ENCODE measurements at regions not wholly inside any gene's neighbourhood (a gene's known extent, or its start where the extent isn't known, plus 50 kb on each side); places are given as distances from the start of the nearest gene placed in this dataset.

- Histone ChIP-seq H3K4me2 (ENCODE audit: low read length) (no peak overlapping the region), H3F3A (ENCODE audit: insufficient read depth, low read length, poor library complexity, severe bottlenecking) (no peaks in the 10 kb centered on the region)
Measured at GRCh38 chr3:110166791-110167190, 829.4 kb upstream of the DPPA4 start.

GRCh38 chr3:110174908-110175307, 837.6 kb upstream of the DPPA4 start:
- TF ChIP-seq MXI1 (conservative IDR thresholded peaks at IDR 0.05; ENCODE audit: poor library complexity, severe bottlenecking) (no peak), CTCF (IDR thresholded peaks at IDR 0.05; ENCODE audit: poor library complexity, severe bottlenecking) (no peak), REST (IDR thresholded peaks at IDR 0.05; ENCODE audit: borderline replicate concordance) (no peak), EZH2 (IDR thresholded peaks at IDR 0.05; ENCODE audit: borderline replicate concordance, insufficient read depth, low read length, poor library complexity, severe bottlenecking) (no peak), RAD21 (conservative IDR thresholded peaks at IDR 0.05) (no peak), POLR2AphosphoS5 (IDR thresholded peaks at IDR 0.05) (no peak), SMC3 (conservative IDR thresholded peaks at IDR 0.05; ENCODE audit: poor library complexity) (no peak), EP300 (conservative IDR thresholded peaks at IDR 0.05; ENCODE audit: poor library complexity, severe bottlenecking) (no peak)
- no peaks in the 10 kb centered on the region for H4K20me1 ChIP-seq (ENCODE audit: insufficient read depth)
- H3K27me3 ChIP-seq (ENCODE audit: insufficient read depth, low read depth, low read length) = no peaks in the 10 kb centered on the region
- H3K9ac ChIP-seq (ENCODE audit: low read length) = no peak overlapping the region
- H3K79me2 ChIP-seq (replicated peaks; ENCODE audit: insufficient read depth, low read length) = no peaks in the 10 kb centered on the region
- H3K27ac ChIP-seq (ENCODE audit: low read length) = no peak overlapping the region
- H2AFZ ChIP-seq (ENCODE audit: low read depth, low read length) = no peak overlapping the region
- no peaks in the 10 kb centered on the region for H3K9me3 ChIP-seq (ENCODE audit: low read length)
- H3K4me3 ChIP-seq (ENCODE audit: low read length) = no peak overlapping the region
- H3K4me2 ChIP-seq (ENCODE audit: low read length) = no peak overlapping the region
- H3K36me3 ChIP-seq (ENCODE audit: insufficient read depth, low read length) = no peaks in the 10 kb centered on the region
- H3F3A ChIP-seq (ENCODE audit: insufficient read depth, low read length, poor library complexity, severe bottlenecking) = no peaks in the 10 kb centered on the region
- H3K9me2 ChIP-seq (ENCODE audit: insufficient read depth, low read length) = no peaks in the 10 kb centered on the region

More at GRCh38 chr3:110166791-110167190, 829.4 kb upstream of the DPPA4 start:
- TF ChIP-seq RAD21 (conservative IDR thresholded peaks at IDR 0.05) = no peak
- no peak for TF ChIP-seq REST (IDR thresholded peaks at IDR 0.05; ENCODE audit: borderline replicate concordance)
- TF ChIP-seq POLR2AphosphoS5 (IDR thresholded peaks at IDR 0.05) = no peak
- TF ChIP-seq MXI1 (conservative IDR thresholded peaks at IDR 0.05; ENCODE audit: poor library complexity, severe bottlenecking) = no peak
- no peak for TF ChIP-seq CTCF (IDR thresholded peaks at IDR 0.05; ENCODE audit: poor library complexity, severe bottlenecking)
- Histone ChIP-seq H2AFZ (ENCODE audit: low read depth, low read length) (no peak overlapping the region), H3K79me2 (replicated peaks; ENCODE audit: insufficient read depth, low read length) (no peaks in the 10 kb centered on the region), H4K20me1 (ENCODE audit: insufficient read depth) (no peaks in the 10 kb centered on the region), H3K36me3 (ENCODE audit: insufficient read depth, low read length) (no peaks in the 10 kb centered on the region), H3K9ac (ENCODE audit: low read length) (no peak overlapping the region), H3K27ac (ENCODE audit: low read length) (no peak overlapping the region), H3K4me3 (ENCODE audit: low read length) (no peak overlapping the region), H3K27me3 (ENCODE audit: insufficient read depth, low read depth, low read length) (no peaks in the 10 kb centered on the region), H3K9me3 (ENCODE audit: low read length) (no peaks in the 10 kb centered on the region), H3K9me2 (ENCODE audit: insufficient read depth, low read length) (no peaks in the 10 kb centered on the region)
